Right atrium auricular region (tissue), 2 donors: ENCODE measurements at regions not wholly inside any gene's neighbourhood (a gene's known extent, or its start where the extent isn't known, plus 50 kb on each side); places are given as distances from the start of the nearest gene placed in this dataset.

ENCODE experiments used
- DNase-seq: peaks from one replicate; pipeline ENCODE4 v3.0.0-alpha.2; 2019; ENCODE audit warnings: low spot score
- H3K27ac ChIP-seq, 2 donors: fragments of 200-600 bp; sonication (generic); 1 replicate in 1 of 2; 2 replicates in 1 of 2; pipeline ENCODE4 v1.5.1; 2016 to 2019
- H3K27me3 ChIP-seq, 2 donors: fragments of 200-600 bp; sonication (generic); one replicate each; pipeline versions ENCODE4 v1.5.1 to v1.6.0; 2017 to 2019
- H3K36me3 ChIP-seq: fragments of 200-600 bp; sonication (generic); one replicate; pipeline ENCODE4 v1.5.1; 2016
- H3K4me1 ChIP-seq, 2 donors: fragments of 200-600 bp; sonication (generic); one replicate each; pipeline versions ENCODE4 v1.5.1 to v1.6.0; 2017 to 2019
- H3K4me3 ChIP-seq, 2 donors: fragments of 200-600 bp; sonication (generic); 1 replicate in 1 of 2; 2 replicates in 1 of 2; pipeline ENCODE4 v1.5.1; 2017 to 2019; ENCODE audit warnings: mild to moderate bottlenecking in 1 of 2, moderate library complexity in 1 of 2
- H3K9me3 ChIP-seq, 2 donors: fragments of 200-600 bp; sonication (generic); one replicate each; pipeline ENCODE4 v1.5.1; 2019
- CTCF ChIP-seq, 2 donors: fragments of 200-600 bp; sonication (generic); IDR thresholded peaks; one replicate each; pipeline ENCODE4 v1.5.1; 2019; ENCODE audit warnings: antibody characterized with exemption in 2 of 2

GRCh38 chr1:5720936-5721335, 271.3 kb downstream of the NPHP4 start:
- DNase-seq = no peak
- H3K36me3 ChIP-seq = no peaks in the 10 kb centered on the region
- H3K27me3 ChIP-seq = no peaks in the 10 kb centered on the region

GRCh38 chr1:5720484-5720883, 271.7 kb downstream of the NPHP4 start:
- peaks cover 0 to 4% of the 10 kb centered on the region in 2 donors for H3K9me3 ChIP-seq
- H3K4me1 ChIP-seq = peaks cover 0 to 7% of the 10 kb centered on the region in 2 donors
- DNase-seq = no peak
- H3K4me3 ChIP-seq = no peak overlapping the region
- TF ChIP-seq CTCF (IDR thresholded peaks at IDR 0.05) = no peak
- no peaks in the 10 kb centered on the region for H3K36me3 ChIP-seq
- H3K27me3 ChIP-seq = no peaks in the 10 kb centered on the region
- H3K27ac ChIP-seq = no peak overlapping the region

More at GRCh38 chr1:5720936-5721335, 271.3 kb downstream of the NPHP4 start:
- no peak overlapping the region for H3K27ac ChIP-seq
- H3K4me3 ChIP-seq = no peak overlapping the region
- no peak for TF ChIP-seq CTCF (IDR thresholded peaks at IDR 0.05)
- H3K9me3 ChIP-seq = no peaks in the 10 kb centered on the region
- peaks cover 0 to 7% of the 10 kb centered on the region in 2 donors for H3K4me1 ChIP-seq

- no peak for TF ChIP-seq CTCF (IDR thresholded peaks at IDR 0.05)
- H3K27me3 ChIP-seq = no peaks in the 10 kb centered on the region
- peaks cover 0 to 7% of the 10 kb centered on the region in 2 donors for H3K4me1 ChIP-seq
- no peak overlapping the region for H3K4me3 ChIP-seq
- H3K27ac ChIP-seq = no peak overlapping the region
- peaks cover 0 to 8% of the 10 kb centered on the region in 2 donors for H3K9me3 ChIP-seq
- DNase-seq = no peak
- no peaks in the 10 kb centered on the region for H3K36me3 ChIP-seq
Observed at GRCh38 chr1:5720045-5720444, 272.2 kb downstream of the NPHP4 start.

GRCh38 chr1:5718831-5719632, 273.2 kb downstream of the NPHP4 start:
- no peak for DNase-seq
- Histone ChIP-seq H3K9me3 (peaks cover 0 to 11% of the 10 kb centered on the region in 2 donors), H3K4me1 (peaks cover 0 to 7% of the 10 kb centered on the region in 2 donors), H3K4me3 (no peak overlapping the region), H3K27ac (no peak overlapping the region), H3K27me3 (no peaks in the 10 kb centered on the region), H3K36me3 (no peaks in the 10 kb centered on the region)
- no peak for TF ChIP-seq CTCF (IDR thresholded peaks at IDR 0.05)

- H3K9me3 ChIP-seq = peaks cover 0 to 11% of the 10 kb centered on the region in 2 donors
- no peaks in the 10 kb centered on the region for H3K36me3 ChIP-seq
- no peaks in the 10 kb centered on the region for H3K27me3 ChIP-seq
- no peaks in the 10 kb centered on the region for H3K4me1 ChIP-seq
- H3K4me3 ChIP-seq = no peak overlapping the region
- no peak overlapping the region for H3K27ac ChIP-seq
- no peak for DNase-seq
- TF ChIP-seq CTCF (IDR thresholded peaks at IDR 0.05) = no peak
Observed at GRCh38 chr1:5717031-5717682, 275.1 kb downstream of the NPHP4 start.
